ENCODE measurements at regions not wholly inside any gene's neighbourhood (a gene's known extent, or its start where the extent isn't known, plus 50 kb on each side); places are given as distances from the start of the nearest gene placed in this dataset.

- no peak overlapping the region for H3K4me3 ChIP-seq (ENCODE audit: low read depth in 1 of 2, low read length in 2 of 2)
- ATAC-seq (ENCODE audit: insufficient read depth, low read depth) (no peak), DNase-seq (no peak)
- H3K9ac ChIP-seq (ENCODE audit: low read depth, low read length) = no peak overlapping the region
- H3K79me2 ChIP-seq (ENCODE audit: insufficient read depth, low read length) = no peaks in the 10 kb centered on the region
- H3K9me3 ChIP-seq (ENCODE audit: insufficient read depth, low read length, severe bottlenecking) = no peaks in the 10 kb centered on the region
- H3K27me3 ChIP-seq (ENCODE audit: insufficient read depth, low read length, poor library complexity) = peaks cover 4% of the 10 kb centered on the region
- H3K4me2 ChIP-seq (ENCODE audit: insufficient read depth, low read length) = no peak overlapping the region
- TF ChIP-seq CTCF (IDR thresholded peaks at IDR 0.05; ENCODE audit: borderline replicate concordance, extremely low read depth, low read length, poor library complexity, severe bottlenecking) (no peak), EZH2 (IDR thresholded peaks at IDR 0.05; ENCODE audit: borderline replicate concordance, low read depth, low read length, severe bottlenecking) (no peak)
- H3K4me1 ChIP-seq (ENCODE audit: insufficient read depth, low read length) = no peaks in the 10 kb centered on the region
- no peaks in the 10 kb centered on the region for H3K36me3 ChIP-seq (ENCODE audit: insufficient read depth, low read length)
- H2AFZ ChIP-seq (ENCODE audit: low read depth, low read length) = no peak overlapping the region
- H3K27ac ChIP-seq (ENCODE audit: low read length) = no peak overlapping the region
- H4K20me1 ChIP-seq (ENCODE audit: insufficient read depth, low read length) = no peaks in the 10 kb centered on the region
Measured at GRCh38 chr2:136653861-136654260, 111.5 kb upstream of the THSD7B start.

- Histone ChIP-seq H3K27ac (ENCODE audit: low read length) (no peak overlapping the region), H3K4me1 (ENCODE audit: insufficient read depth, low read length) (no peaks in the 10 kb centered on the region), H3K9ac (ENCODE audit: low read depth, low read length) (no peak overlapping the region), H3K36me3 (ENCODE audit: insufficient read depth, low read length) (no peaks in the 10 kb centered on the region), H3K4me3 (ENCODE audit: low read depth in 1 of 2, low read length in 2 of 2) (no peak overlapping the region), H3K27me3 (ENCODE audit: insufficient read depth, low read length, poor library complexity) (peaks cover 4% of the 10 kb centered on the region), H3K4me2 (ENCODE audit: insufficient read depth, low read length) (no peak overlapping the region), H3K9me3 (ENCODE audit: insufficient read depth, low read length, severe bottlenecking) (no peaks in the 10 kb centered on the region), H4K20me1 (ENCODE audit: insufficient read depth, low read length) (no peaks in the 10 kb centered on the region), H3K79me2 (ENCODE audit: insufficient read depth, low read length) (no peaks in the 10 kb centered on the region), H2AFZ (ENCODE audit: low read depth, low read length) (no peak overlapping the region)
- ATAC-seq (ENCODE audit: insufficient read depth, low read depth) (no peak), DNase-seq (no peak)
- TF ChIP-seq CTCF (IDR thresholded peaks at IDR 0.05; ENCODE audit: borderline replicate concordance, extremely low read depth, low read length, poor library complexity, severe bottlenecking) = no peak
- no peak for TF ChIP-seq EZH2 (IDR thresholded peaks at IDR 0.05; ENCODE audit: borderline replicate concordance, low read depth, low read length, severe bottlenecking)
Measured at GRCh38 chr2:136651456-136652010, 113.8 kb upstream of the THSD7B start.

GRCh38 chr2:136647039-136647438 is 118.3 kb upstream of the THSD7B start:
- H3K9me3 ChIP-seq (ENCODE audit: insufficient read depth, low read length, severe bottlenecking) = no peaks in the 10 kb centered on the region
- ATAC-seq (ENCODE audit: insufficient read depth, low read depth) (no peak), DNase-seq (no peak)
- TF ChIP-seq EZH2 (IDR thresholded peaks at IDR 0.05; ENCODE audit: borderline replicate concordance, low read depth, low read length, severe bottlenecking) = no peak
- no peak for TF ChIP-seq CTCF (IDR thresholded peaks at IDR 0.05; ENCODE audit: borderline replicate concordance, extremely low read depth, low read length, poor library complexity, severe bottlenecking)
- no peaks in the 10 kb centered on the region for H3K79me2 ChIP-seq (ENCODE audit: insufficient read depth, low read length)
- no peaks in the 10 kb centered on the region for H3K36me3 ChIP-seq (ENCODE audit: insufficient read depth, low read length)
- H3K4me3 ChIP-seq (ENCODE audit: low read depth in 1 of 2, low read length in 2 of 2) = no peak overlapping the region
- no peaks in the 10 kb centered on the region for H4K20me1 ChIP-seq (ENCODE audit: insufficient read depth, low read length)
- H2AFZ ChIP-seq (ENCODE audit: low read depth, low read length) = no peak overlapping the region
- H3K9ac ChIP-seq (ENCODE audit: low read depth, low read length) = no peak overlapping the region
- H3K4me1 ChIP-seq (ENCODE audit: insufficient read depth, low read length) = no peaks in the 10 kb centered on the region
- H3K4me2 ChIP-seq (ENCODE audit: insufficient read depth, low read length) = no peak overlapping the region
- H3K27ac ChIP-seq (ENCODE audit: low read length) = no peak overlapping the region
- peaks cover 4% of the 10 kb centered on the region for H3K27me3 ChIP-seq (ENCODE audit: insufficient read depth, low read length, poor library complexity)

All from DND-41 (cell line).